Muscle of leg (tissue), 3 donors: ENCODE measurements at regions not wholly inside any gene's neighbourhood (a gene's known extent, or its start where the extent isn't known, plus 50 kb on each side); places are given as distances from the start of the nearest gene placed in this dataset.
"Not testable (repeated sequence)": the region's sequence is repeated elsewhere in the genome, so short reads cannot be mapped to it uniquely, and the experiment has no call there.

Experiments
- DNase-seq: peaks from one replicate; pipeline ENCODE4 v3.0.0; 2013
- H3K27ac ChIP-seq: one replicate; pipeline ENCODE4 v1.5.1; 2013; ENCODE audit warnings: mild to moderate bottlenecking, low read length, control low read depth
- H3K27me3 ChIP-seq: one replicate; pipeline ENCODE4 v1.6.1; 2013; ENCODE audit warnings: low read length; ENCODE audit not compliant: control insufficient read depth, insufficient read depth
- H3K36me3 ChIP-seq: one replicate; pipeline ENCODE4 v1.6.1; 2013; ENCODE audit warnings: low read length; ENCODE audit not compliant: control insufficient read depth, insufficient read depth
- H3K4me1 ChIP-seq: one replicate; pipeline ENCODE4 v1.6.1; 2013; ENCODE audit warnings: low read length; ENCODE audit not compliant: control insufficient read depth, insufficient read depth
- H3K4me3 ChIP-seq: one replicate; pipeline ENCODE4 v1.5.1; 2013; ENCODE audit warnings: low read length, control low read depth
- H3K9me3 ChIP-seq: replicated peaks from 2 replicates; pipeline ENCODE4 v1.6.1; 2013; ENCODE audit warnings: low read depth, low read length; ENCODE audit not compliant: control insufficient read depth
- WGBS: methylation state at CpG from one replicate; pipeline ENCODE4 v1.1.5; 2013; ENCODE audit warnings: missing lambda C conversion rate; ENCODE audit not compliant: insufficient coverage; 5-methylcytosine and 5-hydroxymethylcytosine counted together

DNA sequence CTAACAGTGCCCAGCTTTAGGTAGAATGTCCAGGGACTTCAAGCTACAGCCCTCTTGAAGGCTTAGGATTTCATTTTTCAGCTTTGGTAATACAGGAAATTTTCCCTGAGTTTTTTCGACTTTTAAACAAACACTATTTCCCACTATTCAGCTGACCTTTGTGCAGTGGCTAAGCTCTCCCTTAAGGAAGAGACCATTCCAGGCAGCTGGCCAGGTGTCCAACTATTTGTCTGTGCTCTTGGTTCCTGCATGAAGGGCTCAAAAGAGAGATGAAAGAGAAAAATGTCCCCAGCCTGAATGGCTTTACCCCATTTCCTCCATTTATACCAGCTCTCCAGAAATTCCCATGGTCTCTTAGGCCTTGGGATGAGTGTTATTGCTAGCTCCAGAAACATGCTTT lies 111.9 kb upstream of the KLF8 start:
- DNase-seq: no peak
- H3K9me3 ChIP-seq: no peaks in the 10 kb centered on the region
- no peaks in the 10 kb centered on the region for H3K4me1 ChIP-seq
- H3K36me3 ChIP-seq: no peaks in the 10 kb centered on the region
- H3K27ac ChIP-seq: no peak overlapping the region
- H3K27me3 ChIP-seq: peaks cover 2% of the 10 kb centered on the region
- no peak overlapping the region for H3K4me3 ChIP-seq
- WGBS: 80% methylated on average over 1 of the region's 1 CpG

- Histone ChIP-seq H3K9me3 (peaks cover 5% of the 10 kb centered on the region), H3K27ac (no peak overlapping the region), H3K4me3 (no peak overlapping the region), H3K4me1 (no peaks in the 10 kb centered on the region), H3K27me3 (peaks cover 7% of the 10 kb centered on the region), H3K36me3 (no peaks in the 10 kb centered on the region)
- 67% methylated on average over 1 of the region's 1 CpG for WGBS
- DNase-seq: no peak
Measured at GRCh38 chrX:56125946-56126345, 106.2 kb upstream of the KLF8 start.

GRCh38 chrX:56130031-56130430 lies 102.1 kb upstream of the KLF8 start:
- no peaks in the 10 kb centered on the region for H3K36me3 ChIP-seq
- H3K9me3 ChIP-seq: peaks cover 7% of the 10 kb centered on the region
- no peak for DNase-seq
- no peak overlapping the region for H3K27ac ChIP-seq
- no peak overlapping the region for H3K4me3 ChIP-seq
- peaks cover 5% of the 10 kb centered on the region for H3K27me3 ChIP-seq
- WGBS: 83% methylated on average over 1 of the region's 3 CpGs
- no peaks in the 10 kb centered on the region for H3K4me1 ChIP-seq

DNA sequence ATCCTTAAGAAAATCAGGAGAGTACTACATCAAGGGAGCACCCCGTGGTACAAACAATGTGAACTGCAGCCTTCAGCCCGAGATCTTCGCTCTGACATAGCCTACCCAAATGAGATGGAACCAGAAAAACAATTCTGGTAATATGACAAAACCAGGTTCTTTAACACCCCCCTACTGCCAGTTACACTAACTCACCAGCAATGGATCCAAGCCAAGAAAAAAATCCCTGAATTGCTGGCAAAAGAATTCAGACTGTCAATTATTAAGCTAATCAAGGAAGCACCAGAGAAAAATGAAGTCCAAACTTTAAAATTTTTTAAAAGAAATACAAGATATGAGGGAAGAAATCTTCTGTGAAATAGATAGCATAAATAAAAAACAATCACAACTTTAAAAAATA lies 101.7 kb upstream of the KLF8 start:
- WGBS: 80% methylated on average over 2 of the region's 3 CpGs
- Histone ChIP-seq H3K27me3 (peaks cover 5% of the 10 kb centered on the region), H3K9me3 (peaks cover 7% of the 10 kb centered on the region), H3K27ac (no peak overlapping the region), H3K36me3 (no peaks in the 10 kb centered on the region), H3K4me1 (no peaks in the 10 kb centered on the region), H3K4me3 (no peak overlapping the region)
- DNase-seq: no peak

DNA sequence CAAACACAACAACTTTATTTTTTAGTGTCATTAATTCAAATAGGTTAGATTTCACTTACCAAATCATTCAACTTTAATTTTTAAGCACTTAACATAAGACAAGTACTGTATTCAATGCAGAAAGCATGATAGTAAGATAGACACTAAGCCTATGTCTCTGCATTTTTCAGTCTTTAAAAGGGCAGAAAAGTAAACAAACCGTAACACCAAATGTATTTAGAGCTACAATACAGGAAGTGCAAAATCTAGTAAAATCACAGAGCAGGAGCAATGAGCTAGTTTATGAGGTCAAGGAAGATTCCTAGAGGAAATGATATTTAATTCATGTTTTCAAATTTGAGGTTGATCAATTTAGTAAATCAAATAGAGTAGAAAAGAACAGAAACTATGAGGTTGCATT lies 68.0 kb upstream of the KLF8 start:
- H3K36me3 ChIP-seq, H3K27me3 ChIP-seq, H3K27ac ChIP-seq, H3K4me1 ChIP-seq, H3K4me3 ChIP-seq, DNase-seq: not testable (repeated sequence)
- WGBS: no CpG with 5 or more reads among the region's 1 CpG
- peaks cover 11% of the 10 kb centered on the region for H3K9me3 ChIP-seq
